Mesothelial cell of epicardium (in vitro differentiated cells): ENCODE measurements at regions not wholly inside any gene's neighbourhood (a gene's known extent, or its start where the extent isn't known, plus 50 kb on each side); places are given as distances from the start of the nearest gene placed in this dataset.

Source experiments
- DNase-seq, 2 experiments: peaks; one replicate each; pipeline ENCODE4 v3.0.0; 2021; ENCODE audit warnings: low spot score in 2 of 2; ENCODE audit not compliant: unreplicated experiment in 2 of 2
- H3K27ac Mint-ChIP-seq: 2 replicates; pipeline ENCODE4 v1.8.0; 2021; ENCODE audit warnings: mixed read lengths
- H3K27me3 Mint-ChIP-seq: 2 replicates; pipeline ENCODE4 v1.8.0; 2021; ENCODE audit warnings: low read depth, mixed read lengths
- H3K36me3 Mint-ChIP-seq: 2 replicates; pipeline ENCODE4 v1.8.0; 2021; ENCODE audit warnings: mixed read lengths
- H3K4me1 Mint-ChIP-seq: 2 replicates; pipeline ENCODE4 v1.8.0; 2021; ENCODE audit warnings: mixed read lengths
- H3K4me3 Mint-ChIP-seq: 2 replicates; pipeline ENCODE4 v1.8.0; 2021; ENCODE audit warnings: mild to moderate bottlenecking, moderate library complexity, mixed read lengths
- H3K9me3 Mint-ChIP-seq: 2 replicates; pipeline ENCODE4 v1.8.0; 2021; ENCODE audit warnings: mixed read lengths
- TF ChIP-seq, protein P1 (sequence below): fragments of 200-600 bp; sonication (generic); IDR thresholded peaks from one replicate; pipeline ENCODE4 v1.5.0; 2021; ENCODE audit warnings: antibody characterized with exemption; ENCODE audit not compliant: unreplicated experiment

DNA sequence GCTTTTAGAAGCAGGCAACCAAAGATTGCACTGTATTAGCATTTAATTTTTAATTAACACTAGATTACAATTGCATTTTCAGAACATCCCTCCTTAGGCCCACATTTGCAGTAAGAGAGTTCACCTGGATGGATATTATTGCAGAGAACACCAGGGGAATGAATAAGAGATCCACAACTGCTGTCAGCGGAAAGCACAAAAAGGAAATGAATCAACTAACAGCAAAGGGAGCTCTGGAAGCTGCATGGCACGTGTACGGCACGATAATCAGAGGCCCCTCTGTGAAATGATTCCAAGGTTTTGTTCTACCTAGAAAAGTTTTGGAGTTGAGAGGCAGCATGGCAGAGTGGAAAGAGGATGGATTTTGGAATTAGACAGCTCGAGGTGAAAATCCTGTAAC, 361.2 kb upstream of the C9orf72 start:
- TF ChIP-seq, protein P1, sequence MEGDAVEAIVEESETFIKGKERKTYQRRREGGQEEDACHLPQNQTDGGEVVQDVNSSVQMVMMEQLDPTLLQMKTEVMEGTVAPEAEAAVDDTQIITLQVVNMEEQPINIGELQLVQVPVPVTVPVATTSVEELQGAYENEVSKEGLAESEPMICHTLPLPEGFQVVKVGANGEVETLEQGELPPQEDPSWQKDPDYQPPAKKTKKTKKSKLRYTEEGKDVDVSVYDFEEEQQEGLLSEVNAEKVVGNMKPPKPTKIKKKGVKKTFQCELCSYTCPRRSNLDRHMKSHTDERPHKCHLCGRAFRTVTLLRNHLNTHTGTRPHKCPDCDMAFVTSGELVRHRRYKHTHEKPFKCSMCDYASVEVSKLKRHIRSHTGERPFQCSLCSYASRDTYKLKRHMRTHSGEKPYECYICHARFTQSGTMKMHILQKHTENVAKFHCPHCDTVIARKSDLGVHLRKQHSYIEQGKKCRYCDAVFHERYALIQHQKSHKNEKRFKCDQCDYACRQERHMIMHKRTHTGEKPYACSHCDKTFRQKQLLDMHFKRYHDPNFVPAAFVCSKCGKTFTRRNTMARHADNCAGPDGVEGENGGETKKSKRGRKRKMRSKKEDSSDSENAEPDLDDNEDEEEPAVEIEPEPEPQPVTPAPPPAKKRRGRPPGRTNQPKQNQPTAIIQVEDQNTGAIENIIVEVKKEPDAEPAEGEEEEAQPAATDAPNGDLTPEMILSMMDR = no peak
- no peak overlapping the region for H3K4me3 Mint-ChIP-seq
- no peaks in the 10 kb centered on the region for H3K9me3 Mint-ChIP-seq
- DNase-seq = no peak
- no peaks in the 10 kb centered on the region for H3K36me3 Mint-ChIP-seq
- no peaks in the 10 kb centered on the region for H3K27me3 Mint-ChIP-seq
- H3K4me1 Mint-ChIP-seq = no peaks in the 10 kb centered on the region
- H3K27ac Mint-ChIP-seq = no peak overlapping the region

DNA sequence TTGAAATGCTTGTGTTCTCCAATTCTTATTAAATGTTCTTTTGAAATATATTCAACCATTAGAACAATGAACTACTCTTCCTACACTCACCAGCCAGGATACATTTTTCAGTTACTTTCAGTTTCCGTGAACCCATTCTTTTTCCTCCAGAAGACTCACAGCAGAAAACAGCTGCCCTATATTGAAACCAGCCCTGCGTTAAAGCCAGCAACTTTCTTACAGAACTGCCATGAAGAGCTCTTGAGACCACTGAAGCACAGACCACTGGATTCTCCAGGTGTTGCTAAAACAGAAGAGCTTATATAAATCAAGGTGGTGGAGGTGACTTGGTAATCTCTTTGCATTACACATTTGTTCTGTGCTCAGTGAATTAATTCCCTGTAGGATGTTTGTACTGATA, 365.9 kb upstream of the C9orf72 start:
- H3K36me3 Mint-ChIP-seq = no peaks in the 10 kb centered on the region
- TF ChIP-seq, protein P1 = no peak

DNA sequence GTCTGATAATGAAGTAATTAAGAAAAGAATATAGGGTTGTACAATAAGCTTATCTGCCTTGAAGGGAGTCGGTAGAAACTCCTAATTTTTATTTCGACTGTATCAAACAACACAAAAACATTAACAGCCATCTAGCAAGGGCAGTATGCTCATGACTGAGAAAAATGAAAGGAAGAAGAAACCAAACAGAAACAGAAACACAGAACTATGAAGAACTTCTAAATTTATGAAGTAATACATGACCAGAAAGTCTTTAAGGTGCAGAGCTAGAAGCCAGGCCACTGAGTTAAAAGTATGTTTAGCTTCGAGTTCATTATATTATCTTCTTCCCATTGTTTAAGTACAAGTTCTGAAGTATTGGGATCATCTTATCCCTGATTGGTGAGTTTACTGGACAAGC, 367.3 kb upstream of the C9orf72 start:
- H3K27me3 Mint-ChIP-seq = no peaks in the 10 kb centered on the region
- H3K9me3 Mint-ChIP-seq = no peaks in the 10 kb centered on the region
- no peak overlapping the region for H3K27ac Mint-ChIP-seq
- no peaks in the 10 kb centered on the region for H3K4me1 Mint-ChIP-seq
- no peak overlapping the region for H3K4me3 Mint-ChIP-seq
- no peak for DNase-seq
- TF ChIP-seq, protein P1 = no peak
- no peaks in the 10 kb centered on the region for H3K36me3 Mint-ChIP-seq

More for the DNA sequence above, 365.9 kb upstream of the C9orf72 start:
- no peak overlapping the region for H3K27ac Mint-ChIP-seq
- no peak for DNase-seq
- no peaks in the 10 kb centered on the region for H3K4me1 Mint-ChIP-seq
- H3K9me3 Mint-ChIP-seq = no peaks in the 10 kb centered on the region
- no peak overlapping the region for H3K4me3 Mint-ChIP-seq
- no peaks in the 10 kb centered on the region for H3K27me3 Mint-ChIP-seq

DNA sequence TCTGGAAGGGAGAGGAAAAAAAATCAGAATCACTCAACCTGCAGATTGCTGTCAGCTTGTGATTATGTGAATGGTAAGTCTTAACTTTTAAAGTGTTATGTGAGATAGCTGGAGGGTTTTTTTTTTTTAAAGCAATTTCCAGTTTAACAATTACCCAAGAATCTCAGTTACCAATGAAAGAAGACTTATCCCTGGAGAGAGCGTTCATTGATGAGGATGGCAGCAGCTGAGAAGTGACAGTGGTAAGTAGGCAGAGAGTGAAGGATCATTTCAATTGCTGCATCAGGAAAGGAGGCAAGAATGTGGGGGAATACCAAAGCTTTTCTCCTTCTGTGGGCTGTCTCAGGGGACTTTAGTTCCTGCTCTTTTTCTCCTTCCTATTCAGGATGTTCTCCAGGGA, 370.2 kb upstream of the C9orf72 start:
- no peaks in the 10 kb centered on the region for H3K27me3 Mint-ChIP-seq
- H3K36me3 Mint-ChIP-seq = no peaks in the 10 kb centered on the region
- no peaks in the 10 kb centered on the region for H3K4me1 Mint-ChIP-seq
- H3K9me3 Mint-ChIP-seq = no peaks in the 10 kb centered on the region
- H3K4me3 Mint-ChIP-seq = no peak overlapping the region
- TF ChIP-seq, protein P1 = no peak
- no peak for DNase-seq
- no peak overlapping the region for H3K27ac Mint-ChIP-seq

DNA sequence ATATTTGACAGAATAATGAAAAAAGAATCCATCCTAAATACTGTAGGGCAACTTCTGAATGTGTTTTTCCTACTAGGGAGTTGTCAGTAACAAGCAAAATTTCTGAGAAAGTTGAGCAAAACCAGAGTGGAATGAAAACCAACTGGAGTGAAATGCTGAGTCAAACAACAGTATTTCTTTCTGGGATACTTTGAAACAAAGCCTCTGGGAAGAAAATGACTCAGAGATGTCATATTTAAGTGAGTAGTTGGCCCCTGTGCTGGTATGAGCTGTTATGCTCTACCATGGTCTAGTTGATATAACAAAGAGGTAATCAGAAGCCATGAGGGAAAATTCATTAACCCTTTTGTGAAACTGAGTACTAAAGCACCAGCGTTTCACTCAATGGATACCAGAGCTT, 372.1 kb upstream of the C9orf72 start:
- Mint-ChIP-seq H3K36me3 (no peaks in the 10 kb centered on the region), H3K4me3 (no peak overlapping the region), H3K4me1 (no peaks in the 10 kb centered on the region), H3K9me3 (no peaks in the 10 kb centered on the region), H3K27me3 (peaks cover under 1% of the 10 kb centered on the region), H3K27ac (no peak overlapping the region)
- no peak for DNase-seq
- TF ChIP-seq, protein P1 = no peak

DNA sequence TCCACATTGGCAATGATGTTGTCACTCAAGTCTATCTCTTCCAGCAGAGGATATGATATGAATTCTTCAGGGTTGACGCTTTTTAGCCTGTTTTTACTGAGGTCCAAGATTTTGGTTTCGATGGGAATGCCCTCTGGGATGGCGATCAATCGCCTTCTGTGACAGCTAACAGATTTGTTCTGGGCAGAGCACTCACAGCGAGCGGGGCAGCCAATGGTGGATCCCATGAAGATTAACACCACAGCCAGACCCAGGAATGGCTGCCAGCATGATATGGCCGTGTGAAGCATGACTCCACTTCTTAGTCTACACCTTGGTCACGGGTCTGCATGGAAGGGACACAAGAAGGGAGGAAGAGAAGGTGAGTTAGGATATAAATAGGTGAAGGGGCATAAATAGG, 377.1 kb upstream of the C9orf72 start:
- peaks cover 2% of the 10 kb centered on the region for H3K27me3 Mint-ChIP-seq

More for the DNA sequence above, 377.1 kb upstream of the C9orf72 start:
- TF ChIP-seq, protein P1 = no peak
- H3K4me1 Mint-ChIP-seq = no peaks in the 10 kb centered on the region
- H3K9me3 Mint-ChIP-seq = no peaks in the 10 kb centered on the region
- DNase-seq = no peak
- H3K4me3 Mint-ChIP-seq = no peak overlapping the region
- no peak overlapping the region for H3K27ac Mint-ChIP-seq
- H3K36me3 Mint-ChIP-seq = no peaks in the 10 kb centered on the region
